Testis (tissue), 2 donors: ENCODE measurements at regions not wholly inside any gene's neighbourhood (a gene's known extent, or its start where the extent isn't known, plus 50 kb on each side); places are given as distances from the start of the nearest gene placed in this dataset.

Source experiments
- DNase-seq: peaks from one replicate; pipeline ENCODE4 v3.0.0-alpha.2; 2019
- H3K27ac ChIP-seq, 2 donors: fragments of 200-600 bp; sonication (generic); one replicate each; pipeline ENCODE4 v1.5.1; 2019
- H3K27me3 ChIP-seq: fragments of 200-600 bp; sonication (generic); one replicate; pipeline ENCODE4 v1.5.1; 2019
- H3K36me3 ChIP-seq: fragments of 200-600 bp; sonication (generic); one replicate; pipeline ENCODE4 v1.5.1; 2017; ENCODE audit warnings: low read depth; ENCODE audit errors: missing control alignments
- H3K4me1 ChIP-seq: fragments of 200-600 bp; sonication (generic); one replicate; pipeline ENCODE4 v1.5.1; 2019
- H3K4me3 ChIP-seq, 2 donors: fragments of 200-600 bp; sonication (generic); one replicate each; pipeline ENCODE4 v1.5.1; 2017 to 2019
- H3K9me3 ChIP-seq: fragments of 200-600 bp; sonication (generic); one replicate; pipeline ENCODE4 v1.5.1; 2017
- CTCF ChIP-seq, 3 experiments: fragments of 450-650 bp in 2 of 3; fragments of 200-600 bp in 1 of 3; sonication (generic) in 1 of 3; IDR thresholded peaks; one replicate each; pipeline ENCODE4 v1.5.1; 2016 to 2019; ENCODE audit warnings: antibody characterized with exemption in 3 of 3, mild to moderate bottlenecking in 2 of 3, moderate library complexity in 1 of 3
- POLR2A ChIP-seq: fragments of 450-650 bp; IDR thresholded peaks from one replicate; pipeline ENCODE4 v1.6.1; 2017; ENCODE audit warnings: antibody characterized with exemption, mild to moderate bottlenecking, moderate library complexity
- WGBS, 2 donors: methylation state at CpG; one replicate each; pipeline ENCODE4 v1.1.5; 2018; 5-methylcytosine and 5-hydroxymethylcytosine counted together
- intact Hi-C: fragments of 100-400 bp; cut with DNase I; formaldehyde crosslinking; loops from one replicate; pipeline ENCODE4 v1.15.1; 2023; ENCODE audit warnings: low total_unique reads

GRCh38 chr7:109734601-109735000 is 1164.9 kb downstream of the DNAJB9 start:
- Histone ChIP-seq H3K27me3 (no peaks in the 10 kb centered on the region), H3K4me1 (no peaks in the 10 kb centered on the region), H3K27ac (no peak overlapping the region), H3K9me3 (no peaks in the 10 kb centered on the region), H3K36me3 (no peaks in the 10 kb centered on the region), H3K4me3 (no peak overlapping the region)
- intact Hi-C loops, result no loop called here
- TF ChIP-seq CTCF (IDR thresholded peaks at IDR 0.05) (no peak), POLR2A (no peak)
- DNase-seq, result no peak

- 78 to 82% methylated on average over 5 of the region's 5 CpGs for WGBS, 2 donors
- DNase-seq, result no peak
- Histone ChIP-seq H3K9me3 (no peaks in the 10 kb centered on the region), H3K36me3 (no peaks in the 10 kb centered on the region), H3K4me3 (no peak overlapping the region), H3K27ac (no peak overlapping the region), H3K4me1 (no peaks in the 10 kb centered on the region), H3K27me3 (no peaks in the 10 kb centered on the region)
- TF ChIP-seq POLR2A (no peak), CTCF (IDR thresholded peaks at IDR 0.05) (no peak)
- intact Hi-C loops, result no loop called here
Measured at GRCh38 chr7:109735881-109736280, 1166.2 kb downstream of the DNAJB9 start.

GRCh38 chr7:109745677-109746410 is 1176.2 kb downstream of the DNAJB9 start:
- TF ChIP-seq CTCF (IDR thresholded peaks at IDR 0.05) (no peak), POLR2A (no peak)
- Histone ChIP-seq H3K9me3 (no peaks in the 10 kb centered on the region), H3K27ac (no peak overlapping the region), H3K27me3 (no peaks in the 10 kb centered on the region), H3K4me1 (no peaks in the 10 kb centered on the region), H3K36me3 (no peaks in the 10 kb centered on the region), H3K4me3 (no peak overlapping the region)
- intact Hi-C loops, result no loop called here
- no peak for DNase-seq
- 82 to 83% methylated on average over 4 of the region's 4 CpGs for WGBS, 2 donors

GRCh38 chr7:109751241-109751640 is 1181.6 kb downstream of the DNAJB9 start:
- Histone ChIP-seq H3K4me1 (no peaks in the 10 kb centered on the region), H3K36me3 (no peaks in the 10 kb centered on the region), H3K9me3 (no peaks in the 10 kb centered on the region), H3K27ac (no peak overlapping the region), H3K4me3 (no peak overlapping the region), H3K27me3 (no peaks in the 10 kb centered on the region)
- intact Hi-C loops, result no loop called here
- no peak for DNase-seq
- no peak for TF ChIP-seq POLR2A
- TF ChIP-seq CTCF (IDR thresholded peaks at IDR 0.05), result no peak
- WGBS, 2 donors, result 88 to 91% methylated on average over 4 of the region's 4 CpGs

- Histone ChIP-seq H3K9me3 (no peaks in the 10 kb centered on the region), H3K27ac (no peak overlapping the region), H3K36me3 (no peaks in the 10 kb centered on the region), H3K4me1 (no peaks in the 10 kb centered on the region), H3K27me3 (no peaks in the 10 kb centered on the region), H3K4me3 (no peak overlapping the region)
- TF ChIP-seq POLR2A, result no peak
- no peak for TF ChIP-seq CTCF (IDR thresholded peaks at IDR 0.05)
- intact Hi-C loops, result no loop called here
- WGBS, 2 donors, result 80 to 88% methylated on average over 4 of the region's 4 CpGs
- no peak for DNase-seq
Measured at GRCh38 chr7:109752068-109752467, 1182.4 kb downstream of the DNAJB9 start.
